Heart right ventricle (tissue), 16 donors: ENCODE measurements at regions not wholly inside any gene's neighbourhood (a gene's known extent, or its start where the extent isn't known, plus 50 kb on each side); places are given as distances from the start of the nearest gene placed in this dataset.

Experiments used
- ATAC-seq, 8 donors: fragments of 200-7000 bp; cut with Tn5 transposase; one replicate each; pipeline ENCODE4 v1.9.1; 2020; ENCODE audit warnings: mild to moderate bottlenecking in 8 of 8, moderate library complexity in 8 of 8, moderate number of reproducible peaks in 1 of 8
- DNase-seq, 2 donors: peaks; one replicate each; pipeline ENCODE4 v3.0.0-alpha.2; 2020
- H3K27ac ChIP-seq, 10 donors: fragments of 200-600 bp; sonication (generic) in 2 of 10; one replicate each; pipeline versions ENCODE4 v1.5.0 to v1.8.0; 2020 to 2022; ENCODE audit warnings: mild to moderate bottlenecking in 3 of 10
- H3K27me3 ChIP-seq, 7 donors: fragments of 200-600 bp; one replicate each; pipeline ENCODE4 v1.8.0; 2021 to 2022; ENCODE audit warnings: mild to moderate bottlenecking in 2 of 7
- H3K36me3 ChIP-seq, 9 donors: fragments of 200-600 bp; sonication (generic) in 1 of 9; one replicate each; pipeline versions ENCODE4 v1.5.0 to v1.8.0; 2020 to 2022; ENCODE audit warnings: mild to moderate bottlenecking in 2 of 9
- H3K4me1 ChIP-seq, 9 donors: fragments of 200-600 bp; sonication (generic) in 1 of 9; one replicate each; pipeline versions ENCODE4 v1.5.0 to v1.8.0; 2020 to 2022; ENCODE audit warnings: mild to moderate bottlenecking in 4 of 9
- H3K4me3 ChIP-seq, 10 donors: fragments of 200-600 bp; sonication (generic) in 2 of 10; one replicate each; pipeline versions ENCODE4 v1.5.0 to v1.8.0; 2020 to 2022; ENCODE audit warnings: mild to moderate bottlenecking in 7 of 10, moderate library complexity in 2 of 10
- H3K9me3 ChIP-seq, 11 donors: fragments of 200-600 bp in 10 of 11; sonication (generic) in 2 of 11; one replicate each; pipeline versions ENCODE4 v1.5.0 to v1.8.0; 2013 to 2022; ENCODE audit warnings: mild to moderate bottlenecking in 2 of 11, control low read depth in 1 of 11, moderate library complexity in 1 of 11
- CTCF ChIP-seq, 9 donors: fragments of 200-600 bp; sonication (generic) in 2 of 9; IDR thresholded peaks; one replicate each; pipeline versions ENCODE4 v1.5.0 to v1.8.0; 2021 to 2022; ENCODE audit warnings: antibody characterized with exemption in 9 of 9, mild to moderate bottlenecking in 5 of 9, moderate library complexity in 1 of 9
- whole genome bisulfite sequencing, 2 donors: extraction: QIAGEN DNeasy Blood & Tissue Kit; methylation state at CpG; one replicate each; pipeline ENCODE4 v1.1.7; 2013; ENCODE audit warnings: inconsistent platforms in 1 of 2; 5-methylcytosine and 5-hydroxymethylcytosine counted together
- intact Hi-C, 10 donors: fragments of 100-400 bp; cut with DNase I; formaldehyde crosslinking; loops; one replicate each; pipeline versions ENCODE4 v1.11.1 to v1.14.2; 2022
- donor health status: Arrhythmogenic right ventricular cardiomyopathy.
- donor health status: ischemic (EF 13 %, LVEDD 7.1; RV severe dilation, severe dysfunction).
- donor health status: healthy with polysubstance abuse.
- donor health status: DM: no; HTN: yes; CAD: no.
- donor health status: DM: no; HTN: no; CAD: no.
- donor health status: ischemic (EF 25% LVEDD 6.9; RV normal size, moderate dysfunction).
- donor health status: ischemic (EF 25% LVEDD 5.7; RV mildly dilated, moderate dysfunction).
- donor health status: healthy.
- donor health status: DM: yes; HTN: yes; CAD: no.
- donor health status: Ischemic cardiomyopathy.
- donor health status: ischemic (EF 35%, LVEDD 5.7; RV mildly dilated, moderate dysfunction).
- donor health status: nonischemic (EF 11% LVEDD 7.7; RV severe dilation, severe dysfunction).
- donor health status: DM: yes; HTN: yes; CAD: no.
- donor health status: PGD.
- donor health status: ischemic (EF 29% LVEDD 5.4; RV normal size, mild dysfunction).
- donor health status: nonischemic (EF 23%, LVEDD 6.1; RV moderate dilation, normal function).

- Histone ChIP-seq H3K27me3 (peaks cover 0 to 40% (median 26%) of the 10 kb centered on the region in 7 donors), H3K27ac (no peak overlapping the region), H3K9me3 (no peaks in the 10 kb centered on the region), H3K4me3 (no peak overlapping the region), H3K4me1 (no peaks in the 10 kb centered on the region), H3K36me3 (no peaks in the 10 kb centered on the region)
- WGBS, 2 donors: 63 to 64% methylated on average over 17 of the region's 17 CpGs
- no peak for DNase-seq
- TF ChIP-seq CTCF (IDR thresholded peaks at IDR 0.05): no peak
- intact Hi-C loops: no loop called here
- ATAC-seq: no peak
These were observed 865.3 kb downstream of the TBC1D22A start for GRCh38 chr22:47627556-47628253.

GRCh38 chr22:47626428-47627390 is 864.3 kb downstream of the TBC1D22A start:
- TF ChIP-seq CTCF (IDR thresholded peaks at IDR 0.05): no peak
- Histone ChIP-seq H3K4me1 (no peaks in the 10 kb centered on the region), H3K27me3 (peaks cover 0 to 50% (median 29%) of the 10 kb centered on the region in 7 donors), H3K36me3 (no peaks in the 10 kb centered on the region), H3K4me3 (no peak overlapping the region), H3K9me3 (no peaks in the 10 kb centered on the region), H3K27ac (no peak overlapping the region)
- DNase-seq: no peak
- WGBS, 2 donors: 74 to 75% methylated on average over 15 of the region's 15 CpGs
- ATAC-seq: no peak
- intact Hi-C loops: no loop called here

GRCh38 chr22:47625531-47626427 is 863.3 kb downstream of the TBC1D22A start:
- intact Hi-C loops: no loop called here
- WGBS, 2 donors: 75 to 80% methylated on average over 30 of the region's 30 CpGs
- no peak overlapping the region for H3K27ac ChIP-seq
- ATAC-seq (no peak), DNase-seq (no peak)
- H3K4me1 ChIP-seq: no peaks in the 10 kb centered on the region
- peaks cover 0 to 58% (median 35%) of the 10 kb centered on the region in 7 donors for H3K27me3 ChIP-seq
- TF ChIP-seq CTCF (IDR thresholded peaks at IDR 0.05): no peak
- H3K36me3 ChIP-seq: no peaks in the 10 kb centered on the region
- H3K9me3 ChIP-seq: no peaks in the 10 kb centered on the region
- H3K4me3 ChIP-seq: no peak overlapping the region

GRCh38 chr22:47625013-47625385 is 862.5 kb downstream of the TBC1D22A start:
- WGBS, 2 donors: 75 to 79% methylated on average over 13 of the region's 13 CpGs
- H3K4me1 ChIP-seq: no peaks in the 10 kb centered on the region
- DNase-seq (no peak), ATAC-seq (no peak)
- H3K27ac ChIP-seq: no peak overlapping the region
- TF ChIP-seq CTCF (IDR thresholded peaks at IDR 0.05): no peak
- peaks cover 0 to 57% (median 43%) of the 10 kb centered on the region in 7 donors for H3K27me3 ChIP-seq
- intact Hi-C loops: no loop called here
- no peaks in the 10 kb centered on the region for H3K36me3 ChIP-seq
- no peaks in the 10 kb centered on the region for H3K9me3 ChIP-seq
- H3K4me3 ChIP-seq: no peak overlapping the region
